ENCODE measurements at regions not wholly inside any gene's neighbourhood (a gene's known extent, or its start where the extent isn't known, plus 50 kb on each side); places are given as distances from the start of the nearest gene placed in this dataset.

- TF ChIP-seq CTCF (conservative IDR thresholded peaks at IDR 0.05 in 1 of 2, IDR thresholded peaks at IDR 0.05 in 1 of 2; ENCODE audit: extremely low read depth in 1 of 2, insufficient read depth in 1 of 2, low read depth in 1 of 2, low read length in 2 of 2) (no peak), EZH2 (IDR thresholded peaks at IDR 0.05; ENCODE audit: borderline replicate concordance, low read length) (no peak)
Measured at GRCh38 chr13:107734891-107735625, 480.3 kb downstream of the LIG4 start.
